HG02852 (cell line): ENCODE measurements at regions not wholly inside any gene's neighbourhood (a gene's known extent, or its start where the extent isn't known, plus 50 kb on each side); places are given as distances from the start of the nearest gene placed in this dataset.

Experiments
- ATAC-seq: cut with Tn5 transposase; IDR thresholded peaks from one replicate; pipeline ENCODE4 v1.9.1; 2021; ENCODE audit warnings: mild to moderate bottlenecking, moderate library complexity; ENCODE audit not compliant: unreplicated experiment

GRCh38 chr4:62288808-62289541, 1088.8 kb downstream of the ADGRL3 start:
- ATAC-seq: no peak

- ATAC-seq: no peak
Observed at GRCh38 chr4:62285026-62285425, 1084.9 kb downstream of the ADGRL3 start.

DNA sequence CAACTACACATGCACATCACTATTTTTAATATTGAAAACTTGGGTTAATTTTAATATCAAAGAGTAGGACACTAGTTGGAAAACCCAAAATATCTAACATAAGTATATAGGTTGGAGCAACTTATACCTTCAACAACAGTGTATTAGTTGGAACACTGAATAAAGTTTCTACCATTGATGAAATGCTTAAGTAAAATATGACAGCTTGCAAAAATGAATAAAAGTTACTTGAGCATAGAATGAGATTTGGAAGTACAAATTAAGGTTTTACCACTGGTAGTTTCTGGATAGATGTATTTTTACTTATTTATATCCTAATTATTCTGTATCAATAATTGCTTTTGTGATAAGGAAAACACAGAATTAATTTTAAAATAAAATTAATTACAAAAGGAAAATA, 1079.6 kb downstream of the ADGRL3 start:
- ATAC-seq: no peak

DNA sequence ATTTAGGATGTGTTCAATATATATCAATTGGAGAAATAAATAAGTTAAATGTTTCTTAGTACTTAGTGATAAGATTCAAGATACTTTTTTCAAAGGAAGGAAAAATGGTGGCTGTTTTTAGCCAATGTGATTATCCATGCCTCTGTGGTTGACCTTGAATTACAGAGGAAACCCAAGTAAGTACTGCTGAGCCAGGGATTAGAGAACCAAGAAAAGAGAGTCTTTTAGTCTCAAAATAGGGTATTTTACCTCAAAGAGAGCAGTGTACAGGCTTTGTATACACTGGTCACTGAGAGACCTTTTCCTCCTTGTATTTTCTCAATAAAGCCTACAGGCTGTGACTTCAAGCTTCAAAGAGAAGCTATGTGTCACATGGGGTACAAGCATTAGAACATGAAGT, 1075.3 kb downstream of the ADGRL3 start:
- ATAC-seq: no peak

GRCh38 chr4:62274782-62275181, 1074.7 kb downstream of the ADGRL3 start:
- ATAC-seq: no peak

GRCh38 chr4:62271107-62271506, 1071.0 kb downstream of the ADGRL3 start:
- ATAC-seq: no peak

GRCh38 chr4:62269918-62270317, 1069.8 kb downstream of the ADGRL3 start:
- no peak for ATAC-seq

DNA sequence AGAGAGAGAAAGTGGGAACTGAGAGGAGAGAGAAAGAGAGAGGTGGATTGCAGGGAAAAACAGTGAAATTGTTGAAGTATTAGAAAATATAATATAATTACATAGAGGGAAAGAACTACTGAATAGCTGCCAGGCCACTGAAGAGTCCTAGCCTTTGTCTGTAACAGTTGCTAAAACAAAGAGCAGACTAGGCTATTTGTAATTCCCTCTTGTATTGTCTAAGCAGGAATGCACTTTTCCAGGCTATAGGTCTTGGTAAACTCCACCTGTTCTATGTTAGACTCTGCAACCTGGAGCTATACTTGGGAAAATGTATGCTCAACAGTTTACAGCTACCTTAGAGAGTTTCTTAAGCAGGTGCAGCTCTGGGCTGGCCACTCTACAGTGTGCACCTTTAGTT, 1063.3 kb downstream of the ADGRL3 start:
- ATAC-seq: no peak

GRCh38 chr4:62262676-62263075, 1062.5 kb downstream of the ADGRL3 start:
- ATAC-seq: no peak

DNA sequence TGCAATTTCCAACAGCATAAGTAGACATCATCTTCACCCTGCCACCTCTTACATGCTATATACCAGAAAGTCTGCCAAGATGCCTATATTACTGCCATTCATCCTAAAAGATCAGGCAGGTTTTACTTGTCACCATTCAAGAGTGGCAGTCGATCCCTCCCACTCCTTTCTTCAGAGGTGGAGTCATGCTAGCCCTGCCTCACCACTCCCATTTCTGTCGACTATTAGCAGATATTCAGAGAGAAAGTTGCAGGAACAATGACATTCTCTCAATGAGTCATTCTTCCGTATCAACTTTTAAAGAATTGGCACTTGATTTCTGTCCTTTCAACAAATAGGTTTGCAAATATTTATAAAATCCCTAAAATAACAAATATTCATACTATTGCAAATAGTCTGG, 1060.1 kb downstream of the ADGRL3 start:
- ATAC-seq: no peak

- no peak for ATAC-seq
Observed at GRCh38 chr4:62256479-62256878, 1056.4 kb downstream of the ADGRL3 start.

DNA sequence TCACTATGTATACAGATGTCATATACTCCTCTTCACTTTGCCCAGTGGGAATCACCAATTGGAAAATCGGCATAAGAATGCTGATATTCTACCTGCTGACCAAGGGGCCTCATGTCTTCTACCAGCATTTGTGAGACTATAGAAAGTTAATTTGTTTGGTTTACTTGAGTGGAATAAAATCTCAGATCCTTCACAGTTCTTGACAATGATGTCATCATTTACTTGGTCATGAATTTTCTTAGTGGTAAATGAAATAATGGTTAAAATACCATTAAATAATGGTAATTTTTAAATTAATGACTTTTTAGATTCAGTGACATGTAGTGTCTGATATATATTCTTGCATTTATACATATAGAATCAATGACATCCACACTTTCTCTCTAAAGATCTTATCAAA, 1052.6 kb downstream of the ADGRL3 start:
- ATAC-seq: no peak

GRCh38 chr4:62250100-62250499, 1050.0 kb downstream of the ADGRL3 start:
- ATAC-seq: no peak

- ATAC-seq: no peak
Observed at GRCh38 chr4:62243895-62244294, 1043.8 kb downstream of the ADGRL3 start.

DNA sequence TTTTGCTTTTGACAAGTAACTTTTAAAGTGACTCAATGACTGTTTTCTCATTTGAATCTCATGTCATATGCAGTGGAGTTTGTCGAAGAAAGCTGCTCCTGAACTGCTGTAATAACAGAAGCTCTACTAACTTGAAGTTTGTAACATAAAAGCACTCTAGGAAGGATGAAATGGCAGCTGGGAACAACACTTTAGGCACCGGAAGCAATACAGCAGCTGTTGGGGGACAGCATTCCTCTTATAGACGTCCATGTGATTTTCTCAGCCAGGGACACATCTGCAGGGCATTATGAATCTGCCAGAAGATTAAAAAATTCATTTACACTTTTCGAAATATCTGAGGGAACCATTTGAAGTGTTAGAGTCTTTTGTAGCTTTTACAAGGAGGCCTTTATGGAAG, 1035.8 kb downstream of the ADGRL3 start:
- ATAC-seq: no peak

- ATAC-seq: no peak
Observed at GRCh38 chr4:62232814-62233213, 1032.7 kb downstream of the ADGRL3 start.

DNA sequence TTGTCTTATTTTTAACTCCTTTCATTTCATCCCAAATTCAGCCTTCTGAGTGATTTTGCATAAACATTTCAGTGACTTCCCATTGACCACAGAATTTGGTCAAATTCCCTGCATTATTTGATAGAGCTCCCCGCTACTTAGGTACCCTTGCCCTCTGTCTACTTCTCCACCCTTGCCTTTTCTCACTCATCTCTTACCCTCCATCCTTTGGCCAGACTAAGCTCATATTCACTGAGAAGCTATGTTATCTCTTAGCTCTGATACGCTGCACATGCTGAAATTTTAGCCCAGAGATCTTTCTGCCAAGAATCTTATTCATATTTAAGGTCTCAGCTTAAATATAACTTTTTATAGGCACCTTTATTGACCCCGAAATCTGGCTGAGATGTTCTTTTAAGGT, 1031.9 kb downstream of the ADGRL3 start:
- no peak for ATAC-seq

DNA sequence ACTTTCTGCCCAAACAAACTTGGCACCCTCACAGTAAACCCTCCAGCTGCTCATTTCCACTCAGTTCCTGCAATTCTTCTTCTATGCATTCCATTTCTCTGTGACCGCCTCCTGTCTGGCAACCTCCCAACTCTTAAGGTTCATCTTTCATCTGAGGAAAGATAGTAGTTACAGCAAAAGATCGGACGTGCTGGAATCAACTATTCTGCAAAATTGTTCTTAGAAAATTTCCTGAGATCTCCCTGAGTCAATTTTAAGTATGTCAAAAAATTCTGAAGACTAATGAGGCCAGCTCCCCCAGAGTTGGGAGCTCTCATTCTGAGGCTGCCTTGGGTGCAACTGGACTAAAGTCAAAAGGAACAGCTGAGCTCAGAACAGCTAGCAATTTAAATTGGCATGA, 1026.0 kb downstream of the ADGRL3 start:
- ATAC-seq: no peak

DNA sequence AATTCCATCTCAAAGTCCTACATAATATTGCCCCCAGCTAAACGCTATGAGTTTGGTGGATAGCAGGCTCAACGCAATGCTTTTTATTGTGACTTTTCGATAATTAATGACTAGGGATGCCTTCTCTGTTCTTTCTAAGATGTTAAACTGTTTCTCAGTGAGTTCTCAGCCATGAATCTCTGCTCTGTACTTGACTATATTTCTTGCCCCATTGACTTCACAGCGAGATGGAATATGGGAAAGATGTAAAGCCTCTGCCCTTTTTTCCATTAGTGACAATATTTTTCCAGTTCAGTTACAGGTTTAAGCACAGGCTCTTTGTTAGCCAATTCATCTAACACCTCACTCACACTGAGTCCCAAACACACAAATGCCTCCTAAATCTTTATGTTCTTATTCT, 1022.0 kb downstream of the ADGRL3 start:
- no peak for ATAC-seq

GRCh38 chr4:62210486-62210885, 1010.4 kb downstream of the ADGRL3 start:
- ATAC-seq: no peak

DNA sequence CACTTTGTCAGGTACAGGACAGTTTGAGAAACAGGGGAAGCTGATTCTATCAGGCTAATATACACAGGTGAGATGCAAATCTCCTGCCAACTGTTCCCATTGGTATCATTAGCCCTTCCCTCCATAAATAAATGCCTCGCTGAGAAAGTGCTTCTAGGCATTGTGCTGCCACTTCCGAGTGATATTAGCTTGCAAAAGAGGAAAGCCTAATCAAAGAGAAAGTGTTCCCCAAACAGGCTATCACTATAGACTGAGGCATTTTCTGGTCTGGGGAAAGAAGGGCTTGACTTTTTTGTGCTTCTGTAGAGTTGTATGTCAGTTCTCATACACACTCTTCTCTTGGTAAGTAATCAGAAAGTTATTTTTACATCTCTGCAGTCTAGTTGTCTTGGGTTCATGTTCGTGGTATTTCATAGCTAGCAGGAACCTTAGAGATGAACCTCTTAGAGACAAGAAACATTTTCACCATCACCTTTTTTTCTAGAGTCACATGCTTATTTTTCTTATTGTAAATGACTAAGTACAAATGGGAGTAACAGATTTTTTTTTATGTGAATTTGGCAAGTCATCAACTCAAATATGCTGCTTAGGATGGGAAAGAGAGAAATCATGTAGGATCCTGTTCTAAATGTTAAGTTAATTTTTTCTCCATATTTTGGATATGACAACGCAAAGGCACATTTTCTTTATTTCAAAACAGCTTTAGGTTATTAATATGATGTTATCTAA, 1009.8 kb downstream of the ADGRL3 start:
- ATAC-seq: no peak

- no peak for ATAC-seq
Observed at GRCh38 chr4:62208921-62209320, 1008.8 kb downstream of the ADGRL3 start.

GRCh38 chr4:62204136-62204535, 1004.0 kb downstream of the ADGRL3 start:
- no peak for ATAC-seq
